CD4-positive, CD25-positive, alpha-beta regulatory T cell (primary cell): ENCODE measurements at regions not wholly inside any gene's neighbourhood (a gene's known extent, or its start where the extent isn't known, plus 50 kb on each side); places are given as distances from the start of the nearest gene placed in this dataset.
"Not testable (repeated sequence)": the region's sequence is repeated elsewhere in the genome, so short reads cannot be mapped to it uniquely, and the experiment has no call there.

Experiments used
- ATAC-seq, 2 donors: fragments of 150-1000 bp; cut with Tn5 transposase; one replicate each; pipeline ENCODE4 v1.10.0; 2021; ENCODE audit warnings: low read depth in 2 of 2, moderate number of reproducible peaks in 2 of 2, moderate library complexity in 1 of 2
- DNase-seq, 3 donors: peaks; one replicate each; pipeline versions ENCODE4 v3.0.0 to v3.0.0-alpha.2; 2012 to 2022; ENCODE audit warnings: mixed read lengths in 1 of 3
- H3K27ac ChIP-seq: one replicate; pipeline ENCODE4 v1.7.0; 2013; ENCODE audit warnings: mild to moderate bottlenecking, low read length; ENCODE audit not compliant: insufficient read depth, poor library complexity, severe bottlenecking
- H3K27me3 ChIP-seq: one replicate; pipeline ENCODE4 v1.7.0; 2013; ENCODE audit warnings: low read length; ENCODE audit not compliant: control insufficient read depth, insufficient read depth
- H3K36me3 ChIP-seq: one replicate; pipeline ENCODE4 v1.7.0; 2013; ENCODE audit warnings: mild to moderate bottlenecking, low read length, moderate library complexity; ENCODE audit not compliant: control insufficient read depth, insufficient read depth
- H3K4me1 ChIP-seq: 2 replicates; pipeline ENCODE4 v1.7.0; 2013; ENCODE audit warnings: mild to moderate bottlenecking, low read length; ENCODE audit not compliant: insufficient read depth, control insufficient read depth, poor library complexity, severe bottlenecking
- H3K4me3 ChIP-seq: one replicate; pipeline ENCODE4 v1.7.0; 2013; ENCODE audit warnings: low read depth, mild to moderate bottlenecking, low read length, moderate library complexity
- H3K9me3 ChIP-seq, 2 experiments: 1 replicate in 1 of 2; 2 replicates in 1 of 2; pipeline ENCODE4 v1.7.0; 2013; ENCODE audit warnings: low read length in 2 of 2, mild to moderate bottlenecking in 1 of 2, moderate library complexity in 1 of 2; ENCODE audit not compliant: control insufficient read depth in 2 of 2
- H3K27ac Mint-ChIP-seq, 3 donors: one replicate each; pipeline ENCODE4 v1.8.0; 2020 to 2022; ENCODE audit warnings: mild to moderate bottlenecking in 3 of 3, mixed read lengths in 3 of 3, moderate library complexity in 2 of 3
- H3K27me3 Mint-ChIP-seq: one replicate; pipeline ENCODE4 v1.8.0; 2022; ENCODE audit warnings: mild to moderate bottlenecking, mixed read lengths
- H3K36me3 Mint-ChIP-seq: one replicate; pipeline ENCODE4 v1.8.0; 2020; ENCODE audit warnings: mixed read lengths
- H3K4me1 Mint-ChIP-seq, 4 donors: one replicate each; pipeline ENCODE4 v1.8.0; 2020 to 2022; ENCODE audit warnings: mixed read lengths in 4 of 4, mild to moderate bottlenecking in 1 of 4
- H3K4me3 Mint-ChIP-seq, 4 donors: one replicate each; pipeline ENCODE4 v1.8.0; 2020 to 2022; ENCODE audit warnings: mild to moderate bottlenecking in 4 of 4, mixed read lengths in 4 of 4, moderate library complexity in 3 of 4
- H3K9me3 Mint-ChIP-seq, 7 donors: one replicate each; pipeline ENCODE4 v1.8.0; 2020 to 2022; ENCODE audit warnings: mixed read lengths in 7 of 7, mild to moderate bottlenecking in 3 of 7, moderate library complexity in 2 of 7

GRCh38 chr14:105587482-105588235, 61.3 kb downstream of the TMEM121 start:
- not testable (repeated sequence) for H3K36me3 Mint-ChIP-seq, DNase-seq, H3K27ac Mint-ChIP-seq

GRCh38 chr14:105588236-105588860, 62.0 kb downstream of the TMEM121 start:
- no peak for DNase-seq
- no peaks in the 10 kb centered on the region for H3K9me3 ChIP-seq
- peaks cover 0 to 2% (median 0%) of the 10 kb centered on the region in 7 donors for H3K9me3 Mint-ChIP-seq
- no peaks in the 10 kb centered on the region for H3K4me1 ChIP-seq
- H3K4me1 Mint-ChIP-seq = no peaks in the 10 kb centered on the region
- no peaks in the 10 kb centered on the region for H3K27me3 ChIP-seq
- ATAC-seq = peak in 1 of 2 donors; percentile 6
- H3K4me3 ChIP-seq = no peak overlapping the region
- no peaks in the 10 kb centered on the region for H3K27me3 Mint-ChIP-seq
- H3K27ac ChIP-seq = no peak overlapping the region
- H3K27ac Mint-ChIP-seq = no peak overlapping the region
- no peaks in the 10 kb centered on the region for H3K36me3 ChIP-seq
- no peak overlapping the region for H3K4me3 Mint-ChIP-seq
- H3K36me3 Mint-ChIP-seq = no peaks in the 10 kb centered on the region

More at GRCh38 chr14:105587482-105588235, 61.3 kb downstream of the TMEM121 start:
- H3K36me3 ChIP-seq, ATAC-seq, H3K9me3 ChIP-seq, H3K9me3 Mint-ChIP-seq, H3K4me1 Mint-ChIP-seq, H3K27me3 Mint-ChIP-seq, H3K4me3 ChIP-seq, H3K27me3 ChIP-seq, H3K4me1 ChIP-seq, H3K4me3 Mint-ChIP-seq, H3K27ac ChIP-seq: not testable (repeated sequence)

GRCh38 chr14:105589161-105589925, 63.0 kb downstream of the TMEM121 start:
- no peak for DNase-seq
- Mint-ChIP-seq H3K4me3 (no peak overlapping the region), H3K27me3 (no peaks in the 10 kb centered on the region), H3K9me3 (peaks cover 0 to 2% (median 0%) of the 10 kb centered on the region in 7 donors), H3K4me1 (no peaks in the 10 kb centered on the region), H3K36me3 (no peaks in the 10 kb centered on the region), H3K27ac (no peak overlapping the region)
- H3K27me3 ChIP-seq = no peaks in the 10 kb centered on the region
- H3K36me3 ChIP-seq = no peaks in the 10 kb centered on the region
- no peak overlapping the region for H3K4me3 ChIP-seq
- no peak for ATAC-seq
- H3K27ac ChIP-seq = no peak overlapping the region
- H3K9me3 ChIP-seq = no peaks in the 10 kb centered on the region
- no peaks in the 10 kb centered on the region for H3K4me1 ChIP-seq

GRCh38 chr14:105589926-105590185, 63.5 kb downstream of the TMEM121 start:
- not testable (repeated sequence) for H3K27me3 Mint-ChIP-seq, H3K9me3 ChIP-seq, DNase-seq, H3K36me3 Mint-ChIP-seq, H3K27me3 ChIP-seq, H3K4me3 ChIP-seq, H3K27ac ChIP-seq, ATAC-seq, H3K4me3 Mint-ChIP-seq, H3K4me1 Mint-ChIP-seq, H3K9me3 Mint-ChIP-seq, H3K36me3 ChIP-seq, H3K4me1 ChIP-seq
- H3K27ac Mint-ChIP-seq = peak overlapping the region in 1 of 3 donors; percentile 32

- Histone ChIP-seq H3K36me3 (no peaks in the 10 kb centered on the region), H3K9me3 (no peaks in the 10 kb centered on the region), H3K27me3 (no peaks in the 10 kb centered on the region), H3K4me3 (no peak overlapping the region), H3K4me1 (no peaks in the 10 kb centered on the region), H3K27ac (no peak overlapping the region)
- H3K27me3 Mint-ChIP-seq = no peaks in the 10 kb centered on the region
- no peak overlapping the region for H3K27ac Mint-ChIP-seq
- no peaks in the 10 kb centered on the region for H3K9me3 Mint-ChIP-seq
- no peaks in the 10 kb centered on the region for H3K36me3 Mint-ChIP-seq
- H3K4me1 Mint-ChIP-seq = no peaks in the 10 kb centered on the region
- H3K4me3 Mint-ChIP-seq = no peak overlapping the region
- no peak for ATAC-seq
- no peak for DNase-seq
These were observed 64.7 kb downstream of the TMEM121 start for GRCh38 chr14:105591052-105591451.

GRCh38 chr14:105591792-105592341, 65.5 kb downstream of the TMEM121 start:
- H3K27me3 ChIP-seq, H3K27me3 Mint-ChIP-seq, DNase-seq, H3K36me3 ChIP-seq, H3K4me1 Mint-ChIP-seq, H3K4me3 ChIP-seq, H3K36me3 Mint-ChIP-seq, H3K9me3 ChIP-seq, H3K9me3 Mint-ChIP-seq, H3K27ac ChIP-seq, H3K27ac Mint-ChIP-seq, ATAC-seq, H3K4me1 ChIP-seq, H3K4me3 Mint-ChIP-seq: not testable (repeated sequence)

GRCh38 chr14:105592646-105593045, 66.3 kb downstream of the TMEM121 start:
- H3K27me3 ChIP-seq, H3K9me3 Mint-ChIP-seq, DNase-seq, H3K27ac Mint-ChIP-seq, H3K4me3 Mint-ChIP-seq, ATAC-seq, H3K4me1 ChIP-seq, H3K27ac ChIP-seq, H3K27me3 Mint-ChIP-seq, H3K4me3 ChIP-seq, H3K4me1 Mint-ChIP-seq, H3K36me3 Mint-ChIP-seq, H3K9me3 ChIP-seq, H3K36me3 ChIP-seq: not testable (repeated sequence)
